Keratinocyte (primary cell): ENCODE measurements at regions not wholly inside any gene's neighbourhood (a gene's known extent, or its start where the extent isn't known, plus 50 kb on each side); places are given as distances from the start of the nearest gene placed in this dataset.

Experiments used
- DNase-seq: peaks from one replicate; pipeline ENCODE4 v3.0.0-alpha.2; 2011; ENCODE audit warnings: low read depth, missing footprints, low spot score
- FAIRE-seq: peaks from 2 replicates; lab custom pipeline; 2011; peaks lifted over from hg19 to GRCh38; lab: Jason Lieb, UNC
- H2AFZ ChIP-seq: 2 replicates; pipeline ENCODE4 v1.6.0; 2012; ENCODE audit warnings: low read length, control low read depth, inconsistent platforms; ENCODE audit not compliant: control insufficient read depth
- H3K27ac ChIP-seq: 2 replicates; pipeline ENCODE4 v1.5.1; 2011; ENCODE audit warnings: low read length; ENCODE audit not compliant: control insufficient read depth, insufficient read depth
- H3K27me3 ChIP-seq: 3 replicates; pipeline ENCODE4 v1.6.0; 2011; ENCODE audit warnings: low read length; ENCODE audit not compliant: control insufficient read depth, insufficient read depth; ENCODE audit errors: extremely low read depth
- H3K36me3 ChIP-seq, 2 experiments: 2 replicates in 1 of 2; 3 replicates in 1 of 2; pipeline ENCODE4 v1.5.1; 2011; ENCODE audit warnings: low read length in 2 of 2, mild to moderate bottlenecking in 1 of 2; ENCODE audit not compliant: control insufficient read depth in 2 of 2, insufficient read depth in 2 of 2; ENCODE audit errors: extremely low read depth in 1 of 2
- H3K4me1 ChIP-seq: 3 replicates; pipeline ENCODE4 v1.5.1; 2011; ENCODE audit warnings: low read length; ENCODE audit not compliant: control insufficient read depth, insufficient read depth; ENCODE audit errors: extremely low read depth
- H3K4me2 ChIP-seq: 3 replicates; pipeline ENCODE4 v1.6.0; 2011; ENCODE audit warnings: low read depth, low read length; ENCODE audit not compliant: control insufficient read depth, insufficient read depth; ENCODE audit errors: extremely low read depth
- H3K4me3 ChIP-seq, 3 experiments: fragments of 200-600 bp in 1 of 3; sonication (generic) in 1 of 3; 2 replicates in 2 of 3; 3 replicates in 1 of 3; pipeline ENCODE4 v1.5.1; 2011 to 2016; ENCODE audit warnings: low read length in 3 of 3, mild to moderate bottlenecking in 3 of 3, control low read depth in 2 of 3, inconsistent platforms in 1 of 3, low read depth in 1 of 3, mixed read lengths in 1 of 3, mixed run types in 1 of 3, moderate library complexity in 1 of 3; ENCODE audit not compliant: control insufficient read depth in 2 of 3, insufficient read depth in 2 of 3; ENCODE audit errors: extremely low read depth in 1 of 3
- H3K79me2 ChIP-seq: 2 replicates; pipeline ENCODE4 v1.6.0; 2012; ENCODE audit warnings: low read length; ENCODE audit not compliant: control insufficient read depth, insufficient read depth
- H3K9ac ChIP-seq: 3 replicates; pipeline ENCODE4 v1.6.0; 2011; ENCODE audit warnings: low read length; ENCODE audit not compliant: control insufficient read depth, insufficient read depth; ENCODE audit errors: extremely low read depth
- H3K9me1 ChIP-seq: 3 replicates; pipeline ENCODE4 v1.6.0; 2011; ENCODE audit warnings: low read length; ENCODE audit not compliant: control insufficient read depth, insufficient read depth; ENCODE audit errors: extremely low read depth
- H3K9me3 ChIP-seq: 2 replicates; pipeline ENCODE4 v1.5.1; 2012; ENCODE audit warnings: low read depth, low read length; ENCODE audit not compliant: control insufficient read depth
- H4K20me1 ChIP-seq: 3 replicates; pipeline ENCODE4 v1.6.0; 2011; ENCODE audit warnings: low read length; ENCODE audit not compliant: control insufficient read depth, insufficient read depth; ENCODE audit errors: extremely low read depth
- CTCF ChIP-seq, 3 experiments: IDR thresholded peaks in 1 of 3; conservative IDR thresholded peaks in 1 of 3; optimal IDR thresholded peaks in 1 of 3; 2 replicates in 2 of 3; 3 replicates in 1 of 3; pipeline versions ENCODE3 to v1.5.1; 2011; ENCODE audit warnings: low read length in 3 of 3, mild to moderate bottlenecking in 3 of 3, moderate library complexity in 2 of 3, control low read depth in 1 of 3, inconsistent platforms in 1 of 3; ENCODE audit not compliant: insufficient read depth in 2 of 3; ENCODE audit errors: extremely low read depth in 1 of 3
- EZH2 ChIP-seq: IDR thresholded peaks from one replicate; pipeline ENCODE4 v1.6.1; 2012; ENCODE audit warnings: inconsistent platforms, mild to moderate bottlenecking, low read length, moderate library complexity
- dilution Hi-C: fragments of 300-500 bp; cut with MboI; formaldehyde crosslinking; loops from one replicate; pipeline ENCODE4 v1.7.0; 2020; ENCODE audit warnings: low sequenced_read_pairs; ENCODE audit not compliant: extremely low pct_ligation_motif_present

GRCh38 chr2:196233021-196233804 is 61.8 kb upstream of the STK17B start:
- H3K9ac ChIP-seq = peak overlapping the region; percentile 74
- no peaks in the 10 kb centered on the region for H3K9me3 ChIP-seq
- H2AFZ ChIP-seq = no peak overlapping the region
- dilution Hi-C loops = no loop called here
- H3K9me1 ChIP-seq = no peaks in the 10 kb centered on the region
- H4K20me1 ChIP-seq = no peaks in the 10 kb centered on the region
- H3K4me2 ChIP-seq = peak overlapping the region; percentile 83
- FAIRE-seq = peak; percentile 95
- no peak for TF ChIP-seq EZH2
- TF ChIP-seq CTCF (optimal IDR thresholded peaks at IDR 0.05 in 1 of 3, IDR thresholded peaks at IDR 0.05 in 1 of 3, conservative IDR thresholded peaks at IDR 0.05 in 1 of 3; ENCODE audit: extremely low read depth in 1 of 3, insufficient read depth in 2 of 3, low read length in 3 of 3) = no peak
- peak overlapping the region; percentile 97 for H3K27ac ChIP-seq
- H3K36me3 ChIP-seq = no peaks in the 10 kb centered on the region
- no peaks in the 10 kb centered on the region for H3K27me3 ChIP-seq
- DNase-seq = peak; percentile 78
- peaks cover 43% of the 10 kb centered on the region for H3K4me1 ChIP-seq
- peak overlapping the region in 2 of 3 experiments; percentile 9 to 44 for H3K4me3 ChIP-seq
- no peaks in the 10 kb centered on the region for H3K79me2 ChIP-seq

- Histone ChIP-seq H3K27me3 (no peaks in the 10 kb centered on the region), H3K79me2 (no peaks in the 10 kb centered on the region), H3K36me3 (no peaks in the 10 kb centered on the region), H3K4me3 (no peak overlapping the region), H3K9ac (peak overlapping the region; percentile 74), H3K27ac (peak overlapping the region; percentile 97), H3K9me3 (no peaks in the 10 kb centered on the region), H2AFZ (no peak overlapping the region), H3K9me1 (no peaks in the 10 kb centered on the region), H3K4me1 (peaks cover 44% of the 10 kb centered on the region), H4K20me1 (no peaks in the 10 kb centered on the region), H3K4me2 (peak overlapping the region; percentile 83)
- FAIRE-seq = peak; percentile 84
- TF ChIP-seq CTCF (optimal IDR thresholded peaks at IDR 0.05 in 1 of 3, IDR thresholded peaks at IDR 0.05 in 1 of 3, conservative IDR thresholded peaks at IDR 0.05 in 1 of 3; ENCODE audit: extremely low read depth in 1 of 3, insufficient read depth in 2 of 3, low read length in 3 of 3) (no peak), EZH2 (no peak)
- DNase-seq = no peak
- dilution Hi-C loops = no loop called here
These were observed 62.6 kb upstream of the STK17B start for GRCh38 chr2:196233805-196234475.
